Hepatocyte (in vitro differentiated cells): ENCODE measurements at regions not wholly inside any gene's neighbourhood (a gene's known extent, or its start where the extent isn't known, plus 50 kb on each side); places are given as distances from the start of the nearest gene placed in this dataset.

ENCODE experiments used
- CTCF ChIP-seq: fragments of 200-600 bp; sonication (generic); IDR thresholded peaks from 2 replicates; pipeline ENCODE4 v1.5.1; 2016; ENCODE audit warnings: antibody characterized with exemption, mild to moderate bottlenecking; ENCODE audit not compliant: poor library complexity
- EZH2 ChIP-seq: fragments of 200-600 bp; sonication (generic); IDR thresholded peaks from 2 replicates; pipeline ENCODE4 v1.6.1; 2016; ENCODE audit warnings: antibody characterized with exemption, mild to moderate bottlenecking, borderline replicate concordance

GRCh38 chr18:40866013-40866645 is 1088.9 kb upstream of the PIK3C3 start:
- TF ChIP-seq CTCF (no peak), EZH2 (no peak)
